SK-N-SH treated with all-trans-retinoic acid at 6 μM for 48 hours (cell line): ENCODE measurements at regions not wholly inside any gene's neighbourhood (a gene's known extent, or its start where the extent isn't known, plus 50 kb on each side); places are given as distances from the start of the nearest gene placed in this dataset.

Experiments
- ATAC-seq: fragments of 200-7000 bp; cut with Tn5 transposase; 3 replicates; pipeline ENCODE4 v1.9.1; 2020; ENCODE audit warnings: mild to moderate bottlenecking, moderate library complexity
- ARNTL ChIP-seq: fragments of 450-650 bp; formaldehyde crosslinking; IDR thresholded peaks from 2 replicates; pipeline ENCODE4 v1.5.0; 2020; ENCODE audit warnings: low read depth, mild to moderate bottlenecking, moderate library complexity, borderline replicate concordance
- BACH2 ChIP-seq: fragments of 250-450 bp; sonication (Bioruptor Pico); IDR thresholded peaks from 2 replicates; pipeline ENCODE4 v1.9.0; 2021; ENCODE audit warnings: mild to moderate bottlenecking, borderline replicate concordance
- CSDC2 ChIP-seq: fragments of 250-450 bp; sonication (Bioruptor Pico); IDR thresholded peaks from 2 replicates; pipeline ENCODE4 v1.5.0; 2020; ENCODE audit warnings: mild to moderate bottlenecking, moderate library complexity
- ESRRG ChIP-seq: fragments of 250-450 bp; sonication (Bioruptor Pico); IDR thresholded peaks from 2 replicates; pipeline ENCODE4 v1.6.1; 2021; ENCODE audit warnings: mild to moderate bottlenecking
- ISL1 ChIP-seq: fragments of 250-450 bp; sonication (Bioruptor Pico); IDR thresholded peaks from 2 replicates; pipeline ENCODE4 v2.1.2; 2022; ENCODE audit warnings: mild to moderate bottlenecking, moderate library complexity
- OSR1 ChIP-seq: fragments of 250-450 bp; sonication (Bioruptor Pico); IDR thresholded peaks from 2 replicates; pipeline ENCODE4 v1.8.0; 2022; ENCODE audit warnings: moderate library complexity, mild to moderate bottlenecking, inconsistent platforms
- PPARA ChIP-seq: fragments of 250-450 bp; sonication (Bioruptor Pico); IDR thresholded peaks from 2 replicates; pipeline ENCODE4 v1.5.0; 2020; ENCODE audit warnings: mild to moderate bottlenecking, borderline replicate concordance
- RARB ChIP-seq: fragments of 250-450 bp; sonication (Bioruptor Pico); IDR thresholded peaks from 2 replicates; pipeline ENCODE4 v1.8.0; 2021; ENCODE audit warnings: mild to moderate bottlenecking, moderate library complexity
- SNAI2 ChIP-seq: fragments of 250-450 bp; sonication (Bioruptor Pico); IDR thresholded peaks from 2 replicates; pipeline ENCODE4 v1.5.0; 2020; ENCODE audit warnings: mild to moderate bottlenecking, moderate library complexity
- TCF4 ChIP-seq: fragments of 250-450 bp; sonication (Bioruptor Pico); IDR thresholded peaks from 2 replicates; pipeline ENCODE4 v1.8.0; 2021; ENCODE audit warnings: mild to moderate bottlenecking, moderate library complexity, borderline replicate concordance
- ZC3H10 ChIP-seq: fragments of 250-450 bp; sonication (Bioruptor Pico); IDR thresholded peaks from 2 replicates; pipeline ENCODE4 v1.5.1; 2021; ENCODE audit warnings: mild to moderate bottlenecking, moderate library complexity
- ZFP3 ChIP-seq: fragments of 250-450 bp; sonication (Bioruptor Pico); IDR thresholded peaks from 2 replicates; pipeline ENCODE4 v1.5.0; 2020; ENCODE audit warnings: mild to moderate bottlenecking, moderate library complexity
- ZFP30 ChIP-seq: fragments of 450-650 bp; formaldehyde crosslinking; IDR thresholded peaks from 2 replicates; pipeline ENCODE4 v1.5.0; 2022; ENCODE audit warnings: mild to moderate bottlenecking, moderate library complexity
- ZNF565 ChIP-seq: fragments of 450-650 bp; formaldehyde crosslinking; conservative IDR thresholded peaks from 2 replicates; pipeline ENCODE4 v1.5.0; 2020; ENCODE audit warnings: low read depth, mild to moderate bottlenecking, moderate library complexity
- ZNF8 ChIP-seq: fragments of 450-650 bp; formaldehyde crosslinking; IDR thresholded peaks from 2 replicates; pipeline ENCODE4 v1.5.0; 2020; ENCODE audit warnings: mild to moderate bottlenecking, moderate library complexity
- TF ChIP-seq, protein P1 (sequence below): fragments of 250-450 bp; sonication (Bioruptor Pico); IDR thresholded peaks from 2 replicates; pipeline ENCODE4 v1.5.0; 2020; ENCODE audit warnings: mild to moderate bottlenecking, moderate library complexity
- TF ChIP-seq, protein P2 (sequence below): fragments of 250-450 bp; sonication (Bioruptor Pico); IDR thresholded peaks from 2 replicates; pipeline ENCODE4 v1.5.1; 2021; ENCODE audit warnings: mild to moderate bottlenecking, moderate library complexity
- TF ChIP-seq, protein P3 (sequence below): fragments of 250-450 bp; sonication (Bioruptor Pico); IDR thresholded peaks from 2 replicates; pipeline ENCODE4 v1.5.1; 2020; ENCODE audit warnings: low read depth, mild to moderate bottlenecking, moderate library complexity
- TF ChIP-seq, protein P4 (sequence below): fragments of 250-450 bp; sonication (Bioruptor Pico); IDR thresholded peaks from 2 replicates; pipeline ENCODE4 v1.8.0; 2020; ENCODE audit warnings: mild to moderate bottlenecking, moderate library complexity, borderline replicate concordance

DNA sequence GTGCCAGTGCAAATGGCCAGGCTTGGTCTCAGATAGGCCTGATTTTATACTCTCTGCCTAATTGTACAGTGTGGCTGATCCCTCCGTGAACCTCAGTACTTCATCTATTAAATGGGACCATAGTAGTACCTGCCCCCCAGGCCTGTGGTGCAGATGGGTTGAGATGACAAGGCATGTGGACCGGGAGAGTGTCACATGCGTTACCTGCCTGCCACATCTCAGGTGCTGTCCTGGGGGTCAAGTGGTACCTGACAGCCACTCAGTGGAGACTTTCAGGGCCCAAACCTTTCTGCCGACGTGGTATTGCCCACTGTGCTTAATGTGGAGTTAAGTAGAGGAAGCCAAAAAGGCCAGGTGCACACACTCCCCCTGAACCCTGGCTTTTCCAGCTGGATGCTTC, 197.3 kb downstream of the FOXD2 start (continued):
- TF ChIP-seq RARB (CRISPR knock-in tag) (no peak), OSR1 (CRISPR knock-in tag) (no peak), CSDC2 (CRISPR knock-in tag) (no peak), BACH2 (CRISPR knock-in tag) (no peak), ISL1 (CRISPR knock-in tag) (no peak), ZC3H10 (CRISPR knock-in tag) (no peak)
- TF ChIP-seq, protein P1, sequence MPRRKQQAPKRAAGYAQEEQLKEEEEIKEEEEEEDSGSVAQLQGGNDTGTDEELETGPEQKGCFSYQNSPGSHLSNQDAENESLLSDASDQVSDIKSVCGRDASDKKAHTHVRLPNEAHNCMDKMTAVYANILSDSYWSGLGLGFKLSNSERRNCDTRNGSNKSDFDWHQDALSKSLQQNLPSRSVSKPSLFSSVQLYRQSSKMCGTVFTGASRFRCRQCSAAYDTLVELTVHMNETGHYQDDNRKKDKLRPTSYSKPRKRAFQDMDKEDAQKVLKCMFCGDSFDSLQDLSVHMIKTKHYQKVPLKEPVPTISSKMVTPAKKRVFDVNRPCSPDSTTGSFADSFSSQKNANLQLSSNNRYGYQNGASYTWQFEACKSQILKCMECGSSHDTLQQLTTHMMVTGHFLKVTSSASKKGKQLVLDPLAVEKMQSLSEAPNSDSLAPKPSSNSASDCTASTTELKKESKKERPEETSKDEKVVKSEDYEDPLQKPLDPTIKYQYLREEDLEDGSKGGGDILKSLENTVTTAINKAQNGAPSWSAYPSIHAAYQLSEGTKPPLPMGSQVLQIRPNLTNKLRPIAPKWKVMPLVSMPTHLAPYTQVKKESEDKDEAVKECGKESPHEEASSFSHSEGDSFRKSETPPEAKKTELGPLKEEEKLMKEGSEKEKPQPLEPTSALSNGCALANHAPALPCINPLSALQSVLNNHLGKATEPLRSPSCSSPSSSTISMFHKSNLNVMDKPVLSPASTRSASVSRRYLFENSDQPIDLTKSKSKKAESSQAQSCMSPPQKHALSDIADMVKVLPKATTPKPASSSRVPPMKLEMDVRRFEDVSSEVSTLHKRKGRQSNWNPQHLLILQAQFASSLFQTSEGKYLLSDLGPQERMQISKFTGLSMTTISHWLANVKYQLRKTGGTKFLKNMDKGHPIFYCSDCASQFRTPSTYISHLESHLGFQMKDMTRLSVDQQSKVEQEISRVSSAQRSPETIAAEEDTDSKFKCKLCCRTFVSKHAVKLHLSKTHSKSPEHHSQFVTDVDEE (CRISPR knock-in tag), result no peak

DNA sequence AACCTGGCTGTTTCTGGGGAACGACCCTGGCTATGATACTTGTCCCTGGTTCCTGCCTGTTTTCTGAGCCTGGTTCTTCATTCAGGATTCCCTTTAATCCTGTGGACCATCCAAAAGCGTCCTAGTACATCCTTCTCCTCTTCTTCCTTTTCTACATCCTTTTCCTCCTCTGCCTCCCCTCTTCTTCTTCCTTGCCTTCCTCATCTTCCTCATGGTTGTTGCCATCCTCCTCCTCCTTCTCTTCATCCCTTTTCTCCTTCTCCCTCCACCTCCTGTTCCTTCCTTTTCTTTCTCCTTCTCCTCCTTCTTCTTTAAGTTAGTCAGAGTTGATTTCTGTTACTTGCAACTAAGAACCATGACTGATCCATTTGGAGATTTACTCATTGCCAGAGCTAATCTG, 197.8 kb downstream of the FOXD2 start:
- no peak for ATAC-seq
- TF ChIP-seq BACH2 (CRISPR knock-in tag), result no peak
- no peak for TF ChIP-seq ESRRG
- no peak for TF ChIP-seq RARB (CRISPR knock-in tag)
- TF ChIP-seq, all 23 proteins: peak for 0

DNA sequence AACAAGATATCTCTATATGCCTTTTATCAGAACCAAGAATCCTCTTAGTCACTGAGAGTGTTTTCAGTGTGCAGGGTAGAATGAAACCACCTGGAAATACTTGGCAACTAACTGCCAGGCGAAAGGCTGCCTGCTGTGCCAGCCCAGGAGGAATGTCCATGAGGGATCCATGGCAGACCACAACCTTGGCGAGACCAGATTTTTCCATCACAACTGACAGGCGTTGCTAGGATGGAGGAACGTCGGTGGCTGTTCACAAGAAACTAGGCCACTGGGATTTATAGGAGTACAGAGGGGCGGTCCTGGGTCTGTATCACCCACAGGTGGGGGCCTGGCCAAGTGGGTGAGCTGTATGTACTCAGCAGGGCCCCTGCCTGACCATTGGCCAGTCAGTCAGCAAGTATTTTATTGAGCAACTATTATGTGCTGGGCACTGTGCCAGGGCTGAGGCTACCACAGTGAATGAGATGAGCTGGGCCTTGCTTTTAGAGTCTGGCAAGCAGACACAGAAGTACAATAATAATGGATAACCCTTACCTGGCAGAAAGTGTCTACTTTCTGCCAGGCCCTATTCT, 199.4 kb downstream of the FOXD2 start:
- TF ChIP-seq, protein P1 (CRISPR knock-in tag), result no peak
- TF ChIP-seq ISL1 (CRISPR knock-in tag) (no peak), ZNF8 (CRISPR knock-in tag) (no peak), ARNTL (no peak), ZC3H10 (CRISPR knock-in tag) (no peak), ZFP3 (CRISPR knock-in tag) (no peak), ZNF565 (CRISPR knock-in tag) (no peak), PPARA (CRISPR knock-in tag) (no peak)
- TF ChIP-seq, protein P2, sequence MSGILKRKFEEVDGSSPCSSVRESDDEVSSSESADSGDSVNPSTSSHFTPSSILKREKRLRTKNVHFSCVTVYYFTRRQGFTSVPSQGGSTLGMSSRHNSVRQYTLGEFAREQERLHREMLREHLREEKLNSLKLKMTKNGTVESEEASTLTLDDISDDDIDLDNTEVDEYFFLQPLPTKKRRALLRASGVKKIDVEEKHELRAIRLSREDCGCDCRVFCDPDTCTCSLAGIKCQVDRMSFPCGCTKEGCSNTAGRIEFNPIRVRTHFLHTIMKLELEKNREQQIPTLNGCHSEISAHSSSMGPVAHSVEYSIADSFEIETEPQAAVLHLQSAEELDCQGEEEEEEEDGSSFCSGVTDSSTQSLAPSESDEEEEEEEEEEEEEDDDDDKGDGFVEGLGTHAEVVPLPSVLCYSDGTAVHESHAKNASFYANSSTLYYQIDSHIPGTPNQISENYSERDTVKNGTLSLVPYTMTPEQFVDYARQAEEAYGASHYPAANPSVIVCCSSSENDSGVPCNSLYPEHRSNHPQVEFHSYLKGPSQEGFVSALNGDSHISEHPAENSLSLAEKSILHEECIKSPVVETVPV (CRISPR knock-in tag), result no peak
- ATAC-seq, result no peak

DNA sequence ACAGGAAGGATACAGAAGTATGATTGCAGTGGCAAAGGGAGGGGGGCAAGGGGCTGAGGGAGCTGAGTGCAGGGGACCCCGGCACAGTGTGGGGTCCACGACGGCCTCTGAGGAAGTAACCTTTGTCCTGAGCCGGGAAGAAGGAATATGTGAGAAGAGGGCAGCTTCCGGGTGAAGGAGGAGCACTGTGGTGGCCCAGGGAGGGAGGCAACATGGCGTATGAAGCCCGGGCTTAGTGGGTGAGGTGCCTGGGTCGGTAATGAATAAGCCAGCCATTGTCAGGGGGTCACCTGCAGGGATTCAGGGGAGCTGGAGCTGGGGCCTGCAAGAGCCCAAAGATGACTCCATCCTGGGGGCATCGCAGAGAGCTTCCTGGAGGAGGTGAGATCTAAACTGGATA, 200.4 kb downstream of the FOXD2 start:
- no peak for TF ChIP-seq ESRRG
- TF ChIP-seq, protein P3, sequence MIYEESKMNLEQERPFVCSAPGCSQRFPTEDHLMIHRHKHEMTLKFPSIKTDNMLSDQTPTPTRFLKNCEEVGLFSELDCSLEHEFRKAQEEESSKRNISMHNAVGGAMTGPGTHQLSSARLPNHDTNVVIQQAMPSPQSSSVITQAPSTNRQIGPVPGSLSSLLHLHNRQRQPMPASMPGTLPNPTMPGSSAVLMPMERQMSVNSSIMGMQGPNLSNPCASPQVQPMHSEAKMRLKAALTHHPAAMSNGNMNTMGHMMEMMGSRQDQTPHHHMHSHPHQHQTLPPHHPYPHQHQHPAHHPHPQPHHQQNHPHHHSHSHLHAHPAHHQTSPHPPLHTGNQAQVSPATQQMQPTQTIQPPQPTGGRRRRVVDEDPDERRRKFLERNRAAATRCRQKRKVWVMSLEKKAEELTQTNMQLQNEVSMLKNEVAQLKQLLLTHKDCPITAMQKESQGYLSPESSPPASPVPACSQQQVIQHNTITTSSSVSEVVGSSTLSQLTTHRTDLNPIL, result no peak
- no peak for TF ChIP-seq ZFP30
- no peak for TF ChIP-seq CSDC2 (CRISPR knock-in tag)
- TF ChIP-seq TCF4 (CRISPR knock-in tag), result no peak
- no peak for TF ChIP-seq ISL1 (CRISPR knock-in tag)
- TF ChIP-seq SNAI2 (CRISPR knock-in tag), result no peak
- no peak for TF ChIP-seq ARNTL
- no peak for TF ChIP-seq ZC3H10 (CRISPR knock-in tag)
- TF ChIP-seq PPARA (CRISPR knock-in tag), result no peak
- TF ChIP-seq, protein P4, sequence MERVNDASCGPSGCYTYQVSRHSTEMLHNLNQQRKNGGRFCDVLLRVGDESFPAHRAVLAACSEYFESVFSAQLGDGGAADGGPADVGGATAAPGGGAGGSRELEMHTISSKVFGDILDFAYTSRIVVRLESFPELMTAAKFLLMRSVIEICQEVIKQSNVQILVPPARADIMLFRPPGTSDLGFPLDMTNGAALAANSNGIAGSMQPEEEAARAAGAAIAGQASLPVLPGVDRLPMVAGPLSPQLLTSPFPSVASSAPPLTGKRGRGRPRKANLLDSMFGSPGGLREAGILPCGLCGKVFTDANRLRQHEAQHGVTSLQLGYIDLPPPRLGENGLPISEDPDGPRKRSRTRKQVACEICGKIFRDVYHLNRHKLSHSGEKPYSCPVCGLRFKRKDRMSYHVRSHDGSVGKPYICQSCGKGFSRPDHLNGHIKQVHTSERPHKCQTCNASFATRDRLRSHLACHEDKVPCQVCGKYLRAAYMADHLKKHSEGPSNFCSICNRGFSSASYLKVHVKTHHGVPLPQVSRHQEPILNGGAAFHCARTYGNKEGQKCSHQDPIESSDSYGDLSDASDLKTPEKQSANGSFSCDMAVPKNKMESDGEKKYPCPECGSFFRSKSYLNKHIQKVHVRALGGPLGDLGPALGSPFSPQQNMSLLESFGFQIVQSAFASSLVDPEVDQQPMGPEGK (CRISPR knock-in tag), result no peak
- TF ChIP-seq OSR1 (CRISPR knock-in tag), result no peak
- TF ChIP-seq, all 23 proteins: peak for 0
- no peak for ATAC-seq
